SJSA1 (cell line): ENCODE measurements at regions not wholly inside any gene's neighbourhood (a gene's known extent, or its start where the extent isn't known, plus 50 kb on each side); places are given as distances from the start of the nearest gene placed in this dataset.

Experiments
- DNase-seq, 2 experiments: peaks; one replicate each; pipeline ENCODE4 v3.0.0-alpha.2; 2015 to 2020; ENCODE audit warnings: low spot score in 2 of 2, low read depth in 1 of 2
- H3K27ac ChIP-seq: fragments of 250-450 bp; sonication (Bioruptor Pico); 2 replicates; pipeline ENCODE4 v1.5.1; 2020; ENCODE audit warnings: mild to moderate bottlenecking, moderate library complexity
- H3K27me3 ChIP-seq: fragments of 250-450 bp; sonication (Bioruptor Pico); replicated peaks from 2 replicates; pipeline ENCODE4 v1.5.1; 2020; ENCODE audit warnings: mild to moderate bottlenecking, moderate library complexity
- H3K36me3 ChIP-seq: fragments of 250-450 bp; sonication (Bioruptor Pico); 2 replicates; pipeline ENCODE4 v1.5.1; 2020; ENCODE audit warnings: mild to moderate bottlenecking
- H3K4me1 ChIP-seq: fragments of 250-450 bp; sonication (Bioruptor Pico); replicated peaks from 2 replicates; pipeline ENCODE4 v1.6.1; 2021; ENCODE audit warnings: mild to moderate bottlenecking
- H3K4me3 ChIP-seq: fragments of 250-450 bp; sonication (Bioruptor Pico); 2 replicates; pipeline ENCODE4 v1.5.1; 2020; ENCODE audit warnings: mild to moderate bottlenecking
- H3K9me3 ChIP-seq: fragments of 250-450 bp; sonication (Bioruptor Pico); replicated peaks from 2 replicates; pipeline ENCODE4 v1.5.1; 2020; ENCODE audit warnings: mild to moderate bottlenecking

DNA sequence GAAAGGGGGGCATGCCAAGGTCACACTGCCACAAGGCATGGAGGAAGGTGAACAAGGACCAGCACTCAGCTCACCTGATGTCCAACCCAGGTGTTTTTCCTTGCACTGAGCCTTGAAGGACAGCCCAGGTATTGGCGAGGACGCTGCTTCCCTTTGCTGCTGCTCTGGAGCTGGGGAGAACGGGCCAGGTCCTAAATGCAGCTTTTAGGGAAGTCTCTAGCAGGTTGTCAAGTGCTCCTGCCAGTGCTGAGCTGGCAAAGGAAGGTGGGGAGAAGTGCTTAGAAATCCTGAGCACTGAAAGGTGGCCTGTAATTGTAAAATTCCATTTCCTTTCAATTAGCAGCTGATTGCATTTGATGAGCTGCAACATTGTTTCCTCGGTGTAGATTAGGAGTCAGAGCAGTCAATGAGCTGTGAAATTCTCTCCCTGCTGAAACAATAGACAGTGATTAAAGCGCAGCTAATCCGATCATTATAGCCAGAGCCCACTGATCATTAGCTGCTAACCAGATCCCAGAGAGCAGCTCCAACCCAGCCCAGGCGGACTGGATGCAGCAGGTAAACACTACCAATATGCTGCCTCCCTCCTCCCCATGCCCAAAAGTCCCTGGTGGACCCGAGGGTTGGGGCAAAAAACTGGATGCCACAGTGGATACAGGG, 507.6 kb downstream of the INSC start:
- Histone ChIP-seq H3K27ac (no peak overlapping the region), H3K27me3 (peaks cover 12% of the 10 kb centered on the region), H3K9me3 (no peaks in the 10 kb centered on the region; the same call in 1 of the 2 replicates), H3K36me3 (no peaks in the 10 kb centered on the region), H3K4me3 (no peak overlapping the region), H3K4me1 (peaks cover 11% of the 10 kb centered on the region)
- DNase-seq = no peak

GRCh38 chr11:15624701-15625100, 510.0 kb downstream of the INSC start:
- H3K4me3 ChIP-seq = no peak overlapping the region
- H3K27ac ChIP-seq = no peak overlapping the region
- H3K9me3 ChIP-seq = no peaks in the 10 kb centered on the region
- peaks cover 16% of the 10 kb centered on the region for H3K4me1 ChIP-seq
- no peak for DNase-seq
- peaks cover 5% of the 10 kb centered on the region; the same call in 1 of the 2 replicates for H3K27me3 ChIP-seq
- no peaks in the 10 kb centered on the region for H3K36me3 ChIP-seq

DNA sequence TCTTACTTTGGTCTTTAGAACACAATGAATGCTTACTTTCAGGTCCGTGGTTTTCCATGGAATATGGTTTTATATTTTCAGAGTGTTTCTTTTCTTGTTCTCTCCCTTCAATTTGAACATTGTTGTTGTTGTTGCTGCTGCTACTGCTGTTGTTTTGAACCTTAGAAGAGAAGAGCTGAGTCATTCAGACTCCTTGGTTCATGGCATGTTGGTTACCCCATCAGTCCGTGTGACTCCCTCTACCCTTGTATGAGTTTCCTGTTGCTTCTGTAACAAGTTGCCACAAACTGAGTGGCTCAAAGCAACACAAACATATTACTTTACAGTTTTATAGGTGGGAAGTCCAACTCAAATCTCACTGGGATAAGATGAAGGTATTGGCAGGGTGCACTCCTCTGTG, 511.0 kb downstream of the INSC start:
- Histone ChIP-seq H3K27me3 (peaks cover 5% of the 10 kb centered on the region; the same call in 1 of the 2 replicates), H3K27ac (no peak overlapping the region), H3K36me3 (no peaks in the 10 kb centered on the region), H3K4me3 (no peak overlapping the region), H3K9me3 (no peaks in the 10 kb centered on the region), H3K4me1 (peaks cover 16% of the 10 kb centered on the region)
- DNase-seq = no peak

- H3K4me3 ChIP-seq = no peak overlapping the region
- peak in 1 of 2 experiments; percentile 28 for DNase-seq
Measured at GRCh38 chr11:15627560-15627959, 512.8 kb downstream of the INSC start.

GRCh38 chr11:15629690-15630321, 515.1 kb downstream of the INSC start:
- Histone ChIP-seq H3K4me1 (peaks cover 6% of the 10 kb centered on the region; the same call in 1 of the 2 replicates), H3K4me3 (no peak overlapping the region), H3K36me3 (no peaks in the 10 kb centered on the region), H3K27ac (no peak overlapping the region), H3K9me3 (no peaks in the 10 kb centered on the region), H3K27me3 (no peaks in the 10 kb centered on the region)
- no peak for DNase-seq

More at GRCh38 chr11:15627560-15627959, 512.8 kb downstream of the INSC start:
- Histone ChIP-seq H3K27ac (no peak overlapping the region), H3K9me3 (no peaks in the 10 kb centered on the region), H3K36me3 (no peaks in the 10 kb centered on the region), H3K27me3 (peaks cover 5% of the 10 kb centered on the region; the same call in 1 of the 2 replicates), H3K4me1 (peaks cover 16% of the 10 kb centered on the region)

DNA sequence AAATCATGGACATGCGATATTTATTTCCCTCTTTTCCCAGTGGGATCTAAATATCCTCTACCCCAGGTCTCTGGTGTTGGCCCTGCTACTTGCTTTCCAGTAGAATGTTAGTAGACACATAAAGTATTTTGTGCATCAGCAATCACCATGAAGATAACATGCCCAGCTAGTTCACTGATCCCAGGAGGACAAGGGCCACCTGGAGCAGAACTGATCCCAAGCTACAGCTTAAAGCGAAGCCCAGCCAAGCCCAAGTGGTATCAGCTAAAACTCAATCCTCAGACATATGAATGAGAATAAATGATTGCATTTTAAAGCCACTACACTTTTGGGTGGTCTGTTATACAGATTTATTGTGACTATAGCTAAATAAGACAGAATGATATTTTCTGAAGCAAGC, 516.2 kb downstream of the INSC start:
- Histone ChIP-seq H3K27ac (no peak overlapping the region), H3K9me3 (no peaks in the 10 kb centered on the region; the same call in 1 of the 2 replicates), H3K36me3 (no peaks in the 10 kb centered on the region), H3K4me3 (no peak overlapping the region), H3K27me3 (no peaks in the 10 kb centered on the region), H3K4me1 (peaks cover 6% of the 10 kb centered on the region; the same call in 1 of the 2 replicates)
- no peak for DNase-seq

GRCh38 chr11:15635521-15635920, 520.8 kb downstream of the INSC start:
- DNase-seq = no peak
- no peaks in the 10 kb centered on the region for H3K4me1 ChIP-seq
- H3K9me3 ChIP-seq = no peaks in the 10 kb centered on the region; the same call in 1 of the 2 replicates
- H3K27ac ChIP-seq = no peak overlapping the region
- no peaks in the 10 kb centered on the region for H3K36me3 ChIP-seq
- H3K27me3 ChIP-seq = no peaks in the 10 kb centered on the region
- H3K4me3 ChIP-seq = no peak overlapping the region

DNA sequence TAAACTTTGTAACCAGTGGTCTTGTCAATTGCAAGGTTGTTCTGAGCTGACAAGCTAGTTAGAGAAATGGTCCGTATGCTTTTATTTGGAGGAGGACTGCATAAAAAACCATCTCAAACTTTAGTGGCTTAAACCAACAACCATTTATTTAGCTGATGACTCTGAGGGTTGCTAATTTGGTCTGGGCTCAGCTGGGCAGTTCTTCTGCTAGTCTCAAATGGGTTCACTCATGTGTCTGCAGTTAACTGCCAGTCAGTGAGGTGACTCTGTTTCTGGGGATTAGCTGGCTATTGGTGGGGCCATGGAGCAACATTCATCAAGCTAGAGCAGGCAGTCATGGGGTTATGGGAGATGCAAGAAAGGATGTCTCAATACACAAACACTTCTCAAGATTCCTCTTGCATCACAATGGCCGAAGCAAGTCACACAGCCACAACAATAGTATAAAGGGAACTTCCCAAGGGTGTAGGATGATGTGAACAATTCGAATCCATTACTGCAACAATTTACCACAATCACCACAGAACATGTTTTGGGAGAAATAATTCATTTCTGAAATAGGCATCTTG, 521.9 kb downstream of the INSC start:
- H3K27ac ChIP-seq = no peak overlapping the region
- H3K4me3 ChIP-seq = no peak overlapping the region
- no peaks in the 10 kb centered on the region for H3K4me1 ChIP-seq

GRCh38 chr11:15638386-15638787, 523.7 kb downstream of the INSC start:
- no peak for DNase-seq
- Histone ChIP-seq H3K36me3 (no peaks in the 10 kb centered on the region), H3K4me3 (no peak overlapping the region), H3K4me1 (no peaks in the 10 kb centered on the region), H3K27me3 (no peaks in the 10 kb centered on the region; the same call in 1 of the 2 replicates), H3K27ac (no peak overlapping the region), H3K9me3 (no peaks in the 10 kb centered on the region; the same call in 1 of the 2 replicates)

More for the DNA sequence above, 521.9 kb downstream of the INSC start:
- Histone ChIP-seq H3K9me3 (no peaks in the 10 kb centered on the region; the same call in 1 of the 2 replicates), H3K36me3 (no peaks in the 10 kb centered on the region), H3K27me3 (no peaks in the 10 kb centered on the region)
- no peak for DNase-seq

- Histone ChIP-seq H3K4me1 (no peaks in the 10 kb centered on the region), H3K27me3 (no peaks in the 10 kb centered on the region; the same call in 1 of the 2 replicates), H3K36me3 (no peaks in the 10 kb centered on the region), H3K9me3 (no peaks in the 10 kb centered on the region; the same call in 1 of the 2 replicates), H3K27ac (no peak overlapping the region), H3K4me3 (no peak overlapping the region)
- DNase-seq = no peak
Measured at GRCh38 chr11:15640318-15640717, 525.6 kb downstream of the INSC start.

GRCh38 chr11:15641271-15642045, 526.7 kb downstream of the INSC start:
- Histone ChIP-seq H3K4me3 (no peak overlapping the region), H3K27ac (no peak overlapping the region), H3K9me3 (no peaks in the 10 kb centered on the region; the same call in 1 of the 2 replicates), H3K4me1 (no peaks in the 10 kb centered on the region), H3K36me3 (no peaks in the 10 kb centered on the region), H3K27me3 (no peaks in the 10 kb centered on the region; the same call in 1 of the 2 replicates)
- DNase-seq = no peak

DNA sequence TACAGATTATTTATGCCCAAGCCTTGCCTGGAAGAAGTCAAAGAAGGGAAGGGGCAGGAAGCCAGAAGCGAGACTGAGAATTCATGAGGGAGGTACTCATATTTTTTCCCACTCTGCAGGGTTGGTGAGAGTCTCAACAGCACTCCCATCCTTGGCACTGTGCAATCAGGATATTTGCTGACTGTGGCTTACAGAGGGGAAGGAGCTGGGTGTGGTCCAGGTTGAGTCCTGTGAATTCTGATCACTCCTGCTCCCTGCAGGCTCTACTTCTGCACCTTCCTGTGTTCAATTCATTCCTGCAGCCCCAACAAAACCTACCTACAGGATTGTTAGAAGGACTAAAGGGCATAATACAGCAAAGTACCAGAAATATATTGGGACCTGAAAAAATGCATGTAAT, 530.5 kb downstream of the INSC start:
- no peak for DNase-seq
- Histone ChIP-seq H3K27ac (no peak overlapping the region), H3K9me3 (no peaks in the 10 kb centered on the region), H3K4me3 (no peak overlapping the region), H3K4me1 (peaks cover 7% of the 10 kb centered on the region), H3K36me3 (no peaks in the 10 kb centered on the region), H3K27me3 (no peaks in the 10 kb centered on the region; the same call in 1 of the 2 replicates)

DNA sequence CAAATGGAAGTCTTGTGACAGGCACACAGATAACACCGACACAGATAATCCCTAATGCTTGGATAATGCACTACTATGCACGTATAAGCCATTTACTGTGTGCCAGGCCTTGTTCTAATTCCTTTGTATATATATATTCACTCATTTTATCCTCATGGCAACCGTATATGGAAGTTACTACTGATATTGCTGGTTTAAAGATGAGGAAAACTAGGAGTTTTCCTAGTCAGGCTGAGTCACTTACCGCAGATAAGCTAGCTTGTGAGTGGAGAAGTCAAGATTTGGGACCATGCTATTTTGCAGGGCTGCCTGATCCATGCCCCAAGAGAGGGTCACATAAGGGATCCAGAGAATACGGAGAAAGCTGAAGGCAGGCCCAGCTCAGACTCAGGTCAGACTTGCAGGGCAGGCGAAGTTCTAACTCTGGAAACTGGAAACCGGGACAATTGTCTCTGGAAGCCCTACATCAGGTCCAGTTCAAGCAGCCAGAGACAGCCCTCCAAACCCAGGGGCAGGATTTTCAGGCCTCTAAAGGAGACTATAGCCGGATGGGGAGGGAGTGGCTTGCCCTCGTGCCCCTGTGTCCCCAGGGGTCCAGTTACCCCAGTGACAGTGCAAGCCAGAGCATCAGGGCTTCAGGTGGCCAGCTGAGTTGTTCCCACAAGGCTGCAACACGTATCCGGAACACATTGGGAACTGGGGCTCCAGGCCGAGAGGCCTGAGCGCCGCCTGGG, 534.8 kb downstream of the INSC start:
- no peaks in the 10 kb centered on the region for H3K9me3 ChIP-seq
- DNase-seq = no peak
- H3K27me3 ChIP-seq = no peaks in the 10 kb centered on the region
- H3K4me1 ChIP-seq = peaks cover 26% of the 10 kb centered on the region
- H3K4me3 ChIP-seq = no peak overlapping the region
- no peak overlapping the region for H3K27ac ChIP-seq
- no peaks in the 10 kb centered on the region for H3K36me3 ChIP-seq
